ENCODE measurements at regions not wholly inside any gene's neighbourhood (a gene's known extent, or its start where the extent isn't known, plus 50 kb on each side); places are given as distances from the start of the nearest gene placed in this dataset.

DNA sequence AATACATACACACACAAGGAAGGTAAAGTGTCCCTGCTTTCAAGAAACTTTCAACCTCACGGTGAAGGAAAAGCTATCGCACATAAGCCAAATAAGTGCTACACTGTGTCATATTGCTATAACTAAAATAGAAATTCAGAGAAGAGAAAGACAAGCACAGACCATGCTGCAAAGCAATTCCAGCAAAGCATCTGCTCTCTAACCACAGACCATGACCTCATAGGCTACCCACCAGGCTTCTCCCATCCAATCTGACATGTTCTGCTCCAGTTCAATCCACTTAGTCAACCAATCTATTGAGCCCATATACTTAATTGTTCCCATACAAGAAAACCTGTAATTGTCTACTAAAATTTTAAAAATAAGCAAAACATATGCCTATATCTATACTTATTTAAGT, 211.3 kb downstream of the BARHL2 start:
- TF ChIP-seq, protein P1, sequence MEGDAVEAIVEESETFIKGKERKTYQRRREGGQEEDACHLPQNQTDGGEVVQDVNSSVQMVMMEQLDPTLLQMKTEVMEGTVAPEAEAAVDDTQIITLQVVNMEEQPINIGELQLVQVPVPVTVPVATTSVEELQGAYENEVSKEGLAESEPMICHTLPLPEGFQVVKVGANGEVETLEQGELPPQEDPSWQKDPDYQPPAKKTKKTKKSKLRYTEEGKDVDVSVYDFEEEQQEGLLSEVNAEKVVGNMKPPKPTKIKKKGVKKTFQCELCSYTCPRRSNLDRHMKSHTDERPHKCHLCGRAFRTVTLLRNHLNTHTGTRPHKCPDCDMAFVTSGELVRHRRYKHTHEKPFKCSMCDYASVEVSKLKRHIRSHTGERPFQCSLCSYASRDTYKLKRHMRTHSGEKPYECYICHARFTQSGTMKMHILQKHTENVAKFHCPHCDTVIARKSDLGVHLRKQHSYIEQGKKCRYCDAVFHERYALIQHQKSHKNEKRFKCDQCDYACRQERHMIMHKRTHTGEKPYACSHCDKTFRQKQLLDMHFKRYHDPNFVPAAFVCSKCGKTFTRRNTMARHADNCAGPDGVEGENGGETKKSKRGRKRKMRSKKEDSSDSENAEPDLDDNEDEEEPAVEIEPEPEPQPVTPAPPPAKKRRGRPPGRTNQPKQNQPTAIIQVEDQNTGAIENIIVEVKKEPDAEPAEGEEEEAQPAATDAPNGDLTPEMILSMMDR (IDR thresholded peaks at IDR 0.05; ENCODE audit: insufficient read depth, low read depth, low read length, missing control alignments): no peak
- H3K4me3 ChIP-seq (ENCODE audit: low read length): no peak overlapping the region
- DNase-seq (ENCODE audit: low read depth): no peak

DNA sequence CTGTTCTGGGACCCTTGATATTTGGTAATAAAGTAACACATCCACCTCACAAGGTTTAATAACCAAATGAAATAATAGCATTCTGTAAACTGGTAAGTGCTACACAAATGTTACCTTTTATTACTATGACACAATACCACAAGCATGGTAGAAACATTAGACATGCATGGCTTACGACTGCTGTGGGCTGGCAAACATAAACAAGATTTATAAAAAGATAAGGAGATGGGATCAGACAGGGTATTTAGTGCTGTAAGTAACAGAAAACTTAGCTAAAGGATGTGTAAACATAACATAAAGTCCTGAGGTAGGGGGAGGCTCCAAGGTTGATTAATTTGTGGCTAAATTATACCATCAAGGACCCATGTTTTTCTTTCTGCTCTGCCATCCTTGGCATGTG, 212.6 kb downstream of the BARHL2 start:
- DNase-seq (ENCODE audit: low read depth): no peak
- TF ChIP-seq, protein P1 (IDR thresholded peaks at IDR 0.05; ENCODE audit: insufficient read depth, low read depth, low read length, missing control alignments): no peak
- H3K4me3 ChIP-seq (ENCODE audit: low read length): no peak overlapping the region

DNA sequence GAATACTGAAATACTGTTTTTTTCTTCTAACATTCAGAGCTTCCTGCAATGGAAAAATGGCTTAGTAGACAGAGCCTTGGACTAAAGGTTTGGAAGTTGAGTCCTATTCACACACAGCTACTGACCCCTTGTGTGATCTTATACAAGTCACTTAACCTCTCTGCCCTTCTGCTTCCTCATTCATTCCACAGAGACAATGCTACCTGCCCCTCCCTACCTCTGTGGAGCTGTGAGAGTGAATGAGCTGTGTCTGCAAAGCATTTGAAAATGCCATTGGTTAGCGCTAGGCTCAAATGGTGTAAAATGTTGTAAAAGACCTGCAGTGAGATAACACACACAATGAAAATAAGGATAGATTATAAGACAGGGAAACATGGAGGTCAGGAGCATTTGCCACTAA, 214.4 kb downstream of the BARHL2 start:
- DNase-seq (ENCODE audit: low read depth): no peak
- no peak overlapping the region for H3K4me3 ChIP-seq (ENCODE audit: low read length)
- TF ChIP-seq, protein P1 (IDR thresholded peaks at IDR 0.05; ENCODE audit: insufficient read depth, low read depth, low read length, missing control alignments): no peak

DNA sequence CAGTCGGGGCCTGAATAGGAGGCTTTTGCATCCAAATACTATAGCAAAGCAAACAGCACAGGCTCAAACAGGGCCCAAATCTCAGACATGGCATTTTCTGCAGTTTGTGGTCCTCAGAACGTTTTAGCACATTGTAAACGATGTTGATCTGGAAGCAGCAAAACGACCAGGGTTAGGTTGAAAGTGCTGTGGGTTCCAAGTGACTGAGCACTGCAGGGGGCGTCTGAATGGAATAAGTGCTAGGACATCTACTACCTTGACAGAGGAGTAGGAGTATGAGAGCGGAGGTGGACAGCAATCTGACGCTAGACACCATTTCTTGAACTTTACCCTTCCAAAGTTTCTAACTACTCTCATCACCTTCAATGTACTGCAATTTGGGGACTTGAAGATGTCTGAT, 214.9 kb downstream of the BARHL2 start:
- TF ChIP-seq, protein P1 (IDR thresholded peaks at IDR 0.05; ENCODE audit: insufficient read depth, low read depth, low read length, missing control alignments): no peak
- DNase-seq (ENCODE audit: low read depth): no peak
- H3K4me3 ChIP-seq (ENCODE audit: low read length): no peak overlapping the region

DNA sequence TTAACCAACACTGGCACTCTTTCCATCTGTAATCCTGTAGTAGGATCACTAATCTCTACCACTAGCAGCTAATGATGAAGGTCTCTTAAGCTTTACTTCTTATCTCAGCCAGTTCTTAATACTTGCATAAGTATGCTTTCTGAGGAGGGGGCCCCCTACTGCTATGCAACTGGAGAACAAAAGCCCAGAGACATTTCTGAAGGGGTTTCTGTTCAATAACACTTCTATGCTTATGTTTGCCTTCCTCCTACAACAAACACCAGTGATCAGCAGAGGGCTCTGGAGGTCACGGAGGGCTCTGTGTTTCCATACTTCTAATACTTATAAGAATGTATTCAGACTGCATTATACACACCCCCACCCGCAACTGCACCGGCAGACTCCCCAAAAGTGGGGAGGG, 215.8 kb downstream of the BARHL2 start:
- DNase-seq (ENCODE audit: low read depth): no peak
- no peak overlapping the region for H3K4me3 ChIP-seq (ENCODE audit: low read length)
- TF ChIP-seq, protein P1 (IDR thresholded peaks at IDR 0.05; ENCODE audit: insufficient read depth, low read depth, low read length, missing control alignments): no peak

DNA sequence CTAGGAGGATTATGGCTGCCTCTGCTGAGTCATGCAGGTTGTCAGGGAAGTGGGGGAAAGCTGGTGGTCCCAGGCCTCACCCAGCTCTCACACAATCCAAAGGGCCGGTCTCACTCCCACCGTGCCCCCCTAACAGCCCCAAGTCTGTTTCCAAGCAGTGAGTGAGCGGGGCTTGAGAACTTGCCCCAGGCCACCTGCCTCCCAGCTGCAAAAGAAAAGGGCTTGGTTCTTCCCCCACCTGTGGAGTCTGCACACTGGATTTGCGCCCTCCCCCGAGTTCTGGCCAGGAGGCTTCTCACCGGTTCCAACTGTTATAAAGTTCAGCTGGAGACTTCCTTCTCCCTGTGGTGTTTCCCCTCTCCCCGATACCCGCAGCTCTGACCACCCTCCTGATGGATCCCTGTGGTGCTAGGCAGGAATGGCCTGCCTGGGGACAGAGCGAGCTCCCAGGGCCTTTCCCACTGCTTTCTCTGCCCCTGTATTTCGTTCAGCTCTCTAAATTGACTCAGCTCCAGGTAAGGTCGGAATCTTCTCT, 222.3 kb downstream of the BARHL2 start:
- H3K4me3 ChIP-seq (ENCODE audit: low read length): no peak overlapping the region
- TF ChIP-seq, protein P1 (IDR thresholded peaks at IDR 0.05; ENCODE audit: insufficient read depth, low read depth, low read length, missing control alignments): no peak
- no peak for DNase-seq (ENCODE audit: low read depth)

DNA sequence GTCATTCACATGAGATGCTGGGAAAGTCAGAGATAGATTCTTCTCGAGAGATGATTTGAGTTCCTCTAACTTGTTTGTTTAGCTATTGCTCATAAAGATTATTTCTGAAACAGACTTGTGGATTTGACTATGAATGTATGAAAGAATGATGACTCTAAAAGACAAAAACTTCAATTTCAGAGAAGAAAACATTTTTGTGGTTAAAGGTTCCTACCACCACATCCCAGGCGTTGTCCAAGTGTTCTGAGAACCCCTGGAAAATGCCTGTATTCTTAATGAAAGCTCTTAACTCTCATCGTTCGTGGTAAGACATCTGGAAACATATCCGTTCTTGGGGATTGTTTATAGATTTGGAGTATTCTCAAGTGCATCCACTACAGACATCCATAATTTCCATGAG, 228.7 kb downstream of the BARHL2 start:
- DNase-seq (ENCODE audit: low read depth): no peak

More for the DNA sequence above, 228.7 kb downstream of the BARHL2 start:
- TF ChIP-seq, protein P1 (IDR thresholded peaks at IDR 0.05; ENCODE audit: insufficient read depth, low read depth, low read length, missing control alignments): no peak
- no peak overlapping the region for H3K4me3 ChIP-seq (ENCODE audit: low read length)

Measured in epithelial cell of esophagus (primary cell).